ENCODE measurements at regions not wholly inside any gene's neighbourhood (a gene's known extent, or its start where the extent isn't known, plus 50 kb on each side); places are given as distances from the start of the nearest gene placed in this dataset.

- Histone ChIP-seq H3K4me3 (ENCODE audit: low read depth, low read length) (no peak overlapping the region), H3K9me3 (ENCODE audit: severe bottlenecking) (no peaks in the 10 kb centered on the region), H3K27ac (no peak overlapping the region), H3K36me3 (no peaks in the 10 kb centered on the region), H3K27me3 (ENCODE audit: insufficient read depth, low read depth, severe bottlenecking) (no peaks in the 10 kb centered on the region)
- DNase-seq = no peak
- TF ChIP-seq, protein P1, sequence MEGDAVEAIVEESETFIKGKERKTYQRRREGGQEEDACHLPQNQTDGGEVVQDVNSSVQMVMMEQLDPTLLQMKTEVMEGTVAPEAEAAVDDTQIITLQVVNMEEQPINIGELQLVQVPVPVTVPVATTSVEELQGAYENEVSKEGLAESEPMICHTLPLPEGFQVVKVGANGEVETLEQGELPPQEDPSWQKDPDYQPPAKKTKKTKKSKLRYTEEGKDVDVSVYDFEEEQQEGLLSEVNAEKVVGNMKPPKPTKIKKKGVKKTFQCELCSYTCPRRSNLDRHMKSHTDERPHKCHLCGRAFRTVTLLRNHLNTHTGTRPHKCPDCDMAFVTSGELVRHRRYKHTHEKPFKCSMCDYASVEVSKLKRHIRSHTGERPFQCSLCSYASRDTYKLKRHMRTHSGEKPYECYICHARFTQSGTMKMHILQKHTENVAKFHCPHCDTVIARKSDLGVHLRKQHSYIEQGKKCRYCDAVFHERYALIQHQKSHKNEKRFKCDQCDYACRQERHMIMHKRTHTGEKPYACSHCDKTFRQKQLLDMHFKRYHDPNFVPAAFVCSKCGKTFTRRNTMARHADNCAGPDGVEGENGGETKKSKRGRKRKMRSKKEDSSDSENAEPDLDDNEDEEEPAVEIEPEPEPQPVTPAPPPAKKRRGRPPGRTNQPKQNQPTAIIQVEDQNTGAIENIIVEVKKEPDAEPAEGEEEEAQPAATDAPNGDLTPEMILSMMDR (IDR thresholded peaks at IDR 0.05; ENCODE audit: low read depth, low read length) = no peak
These were observed 303.3 kb upstream of the OPRM1 start for GRCh38 chr6:153735761-153736160.

DNA sequence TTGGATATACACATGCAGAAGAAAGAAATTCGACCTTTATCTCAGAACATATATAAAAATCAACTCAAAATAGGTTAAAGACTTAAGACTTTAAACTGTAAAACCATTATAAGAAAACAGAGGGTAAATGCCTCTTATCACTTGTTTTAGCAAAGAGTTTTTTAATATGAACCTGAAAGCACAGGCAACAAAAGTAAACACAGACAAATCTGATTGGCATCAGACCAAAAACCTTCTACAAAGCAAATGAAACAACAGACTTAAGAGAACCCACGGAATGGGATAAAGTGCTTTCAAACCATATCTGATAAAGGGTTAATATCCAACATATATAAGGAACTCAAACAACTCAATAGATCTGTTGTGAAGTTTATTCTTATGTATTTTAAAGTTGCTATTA lies 309.9 kb upstream of the OPRM1 start:
- Histone ChIP-seq H3K36me3 (no peaks in the 10 kb centered on the region), H3K27me3 (ENCODE audit: insufficient read depth, low read depth, severe bottlenecking) (no peaks in the 10 kb centered on the region), H3K9me3 (ENCODE audit: severe bottlenecking) (no peaks in the 10 kb centered on the region), H3K4me3 (ENCODE audit: low read depth, low read length) (no peak overlapping the region), H3K27ac (no peak overlapping the region)
- DNase-seq = no peak
- TF ChIP-seq, protein P1 (IDR thresholded peaks at IDR 0.05; ENCODE audit: low read depth, low read length) = no peak

DNA sequence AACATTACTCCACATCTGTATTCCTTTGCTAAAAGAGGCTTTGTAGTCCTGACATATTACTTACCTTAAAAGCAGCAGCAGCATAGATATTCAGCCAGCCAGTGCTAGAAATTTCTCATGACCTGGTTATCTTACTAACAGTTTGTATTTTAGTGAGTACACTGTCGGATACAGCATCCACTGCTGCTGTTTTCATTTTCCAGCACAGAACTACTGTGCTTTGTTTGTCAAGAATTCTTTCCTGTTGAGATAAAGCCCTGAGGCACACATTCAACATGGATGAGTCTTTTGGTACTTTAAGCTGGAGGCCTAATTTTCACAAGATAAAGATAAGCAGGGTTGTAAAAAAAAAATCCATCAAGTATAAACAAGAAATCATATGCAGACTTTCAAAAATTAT lies 311.2 kb upstream of the OPRM1 start:
- TF ChIP-seq, protein P1 (IDR thresholded peaks at IDR 0.05; ENCODE audit: low read depth, low read length) = no peak
- Histone ChIP-seq H3K27me3 (ENCODE audit: insufficient read depth, low read depth, severe bottlenecking) (no peaks in the 10 kb centered on the region), H3K4me3 (ENCODE audit: low read depth, low read length) (no peak overlapping the region), H3K27ac (no peak overlapping the region), H3K9me3 (ENCODE audit: severe bottlenecking) (no peaks in the 10 kb centered on the region), H3K36me3 (no peaks in the 10 kb centered on the region)
- DNase-seq = no peak

DNA sequence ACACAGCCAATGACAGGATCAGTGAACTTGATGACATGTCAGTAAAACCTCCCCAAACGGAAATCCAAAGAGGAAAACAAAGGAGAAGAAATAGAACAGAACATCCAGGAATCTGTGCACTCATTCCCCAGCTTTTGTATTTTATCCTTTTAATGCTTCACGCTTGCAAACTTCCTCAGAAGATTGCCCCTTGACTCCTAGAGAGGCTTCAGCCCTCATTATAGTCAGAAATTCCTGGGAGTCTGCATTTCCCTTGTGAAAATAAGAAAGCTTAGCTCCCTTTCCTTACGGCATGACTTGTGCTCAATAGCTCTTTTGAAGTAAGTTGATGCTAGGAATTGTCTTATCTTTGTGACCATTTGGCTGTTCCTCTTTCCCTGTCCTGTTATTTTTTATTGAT lies 313.6 kb upstream of the OPRM1 start:
- no peaks in the 10 kb centered on the region for H3K9me3 ChIP-seq (ENCODE audit: severe bottlenecking)
- H3K27me3 ChIP-seq (ENCODE audit: insufficient read depth, low read depth, severe bottlenecking) = no peaks in the 10 kb centered on the region
- DNase-seq = no peak
- TF ChIP-seq, protein P1 (IDR thresholded peaks at IDR 0.05; ENCODE audit: low read depth, low read length) = no peak
- no peak overlapping the region for H3K27ac ChIP-seq
- H3K4me3 ChIP-seq (ENCODE audit: low read depth, low read length) = no peak overlapping the region
- H3K36me3 ChIP-seq = no peaks in the 10 kb centered on the region

- H3K27me3 ChIP-seq (ENCODE audit: insufficient read depth, low read depth, severe bottlenecking) = no peaks in the 10 kb centered on the region
- no peak for DNase-seq
These were observed 318.3 kb upstream of the OPRM1 start for GRCh38 chr6:153720732-153721131.

GRCh38 chr6:153705429-153705828 lies 333.6 kb upstream of the OPRM1 start:
- DNase-seq = no peak
- Histone ChIP-seq H3K36me3 (no peaks in the 10 kb centered on the region), H3K27me3 (ENCODE audit: insufficient read depth, low read depth, severe bottlenecking) (no peaks in the 10 kb centered on the region), H3K4me3 (ENCODE audit: low read depth, low read length) (no peak overlapping the region), H3K27ac (no peak overlapping the region), H3K9me3 (ENCODE audit: severe bottlenecking) (peaks cover 5% of the 10 kb centered on the region)
- TF ChIP-seq, protein P1 (IDR thresholded peaks at IDR 0.05; ENCODE audit: low read depth, low read length) = no peak

More at GRCh38 chr6:153720732-153721131, 318.3 kb upstream of the OPRM1 start:
- Histone ChIP-seq H3K4me3 (ENCODE audit: low read depth, low read length) (no peak overlapping the region), H3K36me3 (no peaks in the 10 kb centered on the region), H3K27ac (no peak overlapping the region), H3K9me3 (ENCODE audit: severe bottlenecking) (no peaks in the 10 kb centered on the region)
- TF ChIP-seq, protein P1 (IDR thresholded peaks at IDR 0.05; ENCODE audit: low read depth, low read length) = no peak
